ENCODE measurements at regions not wholly inside any gene's neighbourhood (a gene's known extent, or its start where the extent isn't known, plus 50 kb on each side); places are given as distances from the start of the nearest gene placed in this dataset.

DNA sequence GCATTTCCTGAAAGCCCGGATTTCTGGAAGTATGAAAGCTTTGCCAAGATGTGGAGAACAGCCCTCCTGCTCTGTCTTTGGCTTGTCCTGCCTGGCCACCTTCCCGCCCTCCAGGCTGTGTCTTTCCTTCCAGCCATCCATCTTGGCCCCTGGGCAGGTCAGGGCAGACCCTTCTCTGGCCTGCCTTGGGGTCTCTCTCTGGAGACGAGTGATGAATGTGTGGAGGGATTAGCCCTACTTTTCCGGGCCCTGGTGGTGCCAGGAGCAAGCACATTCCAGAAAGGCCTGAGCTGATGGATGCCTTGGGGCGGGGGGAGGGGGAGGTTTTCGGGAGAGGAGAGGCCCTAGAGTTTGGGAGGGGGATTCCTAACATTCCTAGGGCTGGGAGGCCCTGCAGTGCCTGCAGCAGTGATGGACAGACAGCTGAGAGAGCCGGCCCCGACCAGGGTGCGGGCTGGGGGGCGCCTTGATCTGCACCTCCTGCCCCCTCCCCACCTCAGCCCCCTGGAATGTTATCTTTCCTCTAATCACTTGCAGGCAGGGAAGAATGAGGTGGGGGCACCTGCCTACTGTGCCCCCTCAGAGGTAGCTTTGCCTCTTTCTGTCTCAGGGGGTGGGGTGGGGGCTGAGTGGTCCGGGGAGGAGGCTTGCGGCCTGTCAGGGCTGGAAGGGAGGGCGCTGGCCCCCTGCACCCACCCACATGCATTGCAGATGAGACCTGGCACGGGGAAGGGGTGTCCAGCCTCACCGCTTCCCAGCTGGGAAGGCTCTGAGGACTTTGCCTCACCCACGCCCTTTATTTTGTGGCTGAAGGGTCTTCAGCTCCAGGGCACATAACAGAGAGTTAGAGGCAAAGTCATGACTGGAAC, 156.2 kb downstream of the DDX1 start:
- TF ChIP-seq, protein P1, sequence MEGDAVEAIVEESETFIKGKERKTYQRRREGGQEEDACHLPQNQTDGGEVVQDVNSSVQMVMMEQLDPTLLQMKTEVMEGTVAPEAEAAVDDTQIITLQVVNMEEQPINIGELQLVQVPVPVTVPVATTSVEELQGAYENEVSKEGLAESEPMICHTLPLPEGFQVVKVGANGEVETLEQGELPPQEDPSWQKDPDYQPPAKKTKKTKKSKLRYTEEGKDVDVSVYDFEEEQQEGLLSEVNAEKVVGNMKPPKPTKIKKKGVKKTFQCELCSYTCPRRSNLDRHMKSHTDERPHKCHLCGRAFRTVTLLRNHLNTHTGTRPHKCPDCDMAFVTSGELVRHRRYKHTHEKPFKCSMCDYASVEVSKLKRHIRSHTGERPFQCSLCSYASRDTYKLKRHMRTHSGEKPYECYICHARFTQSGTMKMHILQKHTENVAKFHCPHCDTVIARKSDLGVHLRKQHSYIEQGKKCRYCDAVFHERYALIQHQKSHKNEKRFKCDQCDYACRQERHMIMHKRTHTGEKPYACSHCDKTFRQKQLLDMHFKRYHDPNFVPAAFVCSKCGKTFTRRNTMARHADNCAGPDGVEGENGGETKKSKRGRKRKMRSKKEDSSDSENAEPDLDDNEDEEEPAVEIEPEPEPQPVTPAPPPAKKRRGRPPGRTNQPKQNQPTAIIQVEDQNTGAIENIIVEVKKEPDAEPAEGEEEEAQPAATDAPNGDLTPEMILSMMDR (IDR thresholded peaks at IDR 0.05; ENCODE audit: control insufficient read depth, insufficient read depth, low read depth, low read length, missing control alignments): no peak
- H3K4me3 ChIP-seq (ENCODE audit: control insufficient read depth, low read depth, low read length): no peak overlapping the region
- DNase-seq (ENCODE audit: low read depth): no peak

GRCh38 chr2:15748736-15749323, 157.2 kb downstream of the DDX1 start:
- TF ChIP-seq, protein P1 (IDR thresholded peaks at IDR 0.05; ENCODE audit: control insufficient read depth, insufficient read depth, low read depth, low read length, missing control alignments): no peak
- no peak for DNase-seq (ENCODE audit: low read depth)
- no peak overlapping the region for H3K4me3 ChIP-seq (ENCODE audit: control insufficient read depth, low read depth, low read length)

DNA sequence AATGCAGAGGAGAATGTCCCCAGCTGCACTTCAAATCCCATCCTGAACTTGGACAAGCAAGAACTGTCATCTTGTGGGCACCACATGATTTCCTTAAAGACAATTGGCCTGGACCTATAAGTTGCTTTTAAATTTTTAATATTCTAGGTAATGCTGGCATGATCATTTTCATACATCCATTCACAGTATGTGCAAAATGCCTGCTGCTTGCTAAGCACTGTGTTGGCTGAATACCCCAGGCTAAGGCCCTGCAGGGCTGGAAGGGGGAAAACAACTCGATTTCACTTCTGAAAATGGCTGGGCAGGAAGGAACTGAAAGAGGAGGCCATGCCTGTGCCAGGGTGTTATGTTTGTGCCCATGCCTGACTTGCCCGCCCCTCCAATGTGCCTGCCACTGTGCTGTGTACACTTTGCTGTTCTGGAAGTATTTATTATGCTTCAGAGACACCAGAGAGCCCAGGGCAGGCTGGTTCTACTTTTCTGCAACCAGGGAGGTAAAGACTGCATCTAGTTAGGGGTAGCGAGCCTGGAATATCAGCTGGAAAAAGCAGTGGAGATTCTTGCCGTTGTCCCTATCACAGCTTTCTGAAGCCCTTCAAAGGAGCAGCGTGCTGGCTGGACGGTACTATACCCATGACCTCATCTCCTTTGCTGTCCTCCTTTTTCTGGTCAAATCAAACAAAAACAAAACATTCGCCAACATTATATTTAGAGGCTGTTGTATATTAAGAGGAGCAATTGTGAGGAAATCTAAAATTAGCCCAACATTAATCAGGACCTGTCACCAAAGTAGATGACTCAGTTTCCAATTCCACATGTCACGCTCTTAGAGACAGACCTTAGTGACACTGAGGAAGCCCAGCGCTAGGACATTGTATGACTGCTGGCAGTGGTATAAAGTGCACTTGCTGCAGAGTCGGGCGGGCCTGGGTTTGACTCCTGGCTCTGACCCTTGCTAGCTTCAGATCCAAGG, 158.1 kb downstream of the DDX1 start:
- TF ChIP-seq, protein P1 (IDR thresholded peaks at IDR 0.05; ENCODE audit: control insufficient read depth, insufficient read depth, low read depth, low read length, missing control alignments): no peak
- no peak for DNase-seq (ENCODE audit: low read depth)
- no peak overlapping the region for H3K4me3 ChIP-seq (ENCODE audit: control insufficient read depth, low read depth, low read length)

DNA sequence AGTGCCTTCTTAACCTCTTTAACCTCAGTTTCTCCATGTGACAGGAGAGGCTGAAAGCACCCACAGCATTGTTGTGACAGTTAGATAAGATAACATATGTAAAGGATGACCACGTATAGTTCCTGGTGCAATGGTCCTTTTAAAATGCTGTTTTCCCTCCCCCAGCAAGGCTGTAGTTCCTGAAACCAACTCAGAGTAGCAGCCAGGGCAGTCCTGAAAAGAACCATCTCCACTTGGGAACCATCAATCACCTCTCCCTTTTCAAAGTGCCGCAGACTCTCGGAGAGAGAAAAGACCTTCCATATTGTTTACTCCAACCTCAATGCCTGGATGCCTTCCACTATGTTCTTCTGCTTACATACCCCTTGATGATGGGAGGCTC, 158.8 kb downstream of the DDX1 start:
- no peak overlapping the region for H3K4me3 ChIP-seq (ENCODE audit: control insufficient read depth, low read depth, low read length)
- TF ChIP-seq, protein P1 (IDR thresholded peaks at IDR 0.05; ENCODE audit: control insufficient read depth, insufficient read depth, low read depth, low read length, missing control alignments): no peak
- no peak for DNase-seq (ENCODE audit: low read depth)

- DNase-seq (ENCODE audit: low read depth): no peak
- TF ChIP-seq, protein P1 (IDR thresholded peaks at IDR 0.05; ENCODE audit: control insufficient read depth, insufficient read depth, low read depth, low read length, missing control alignments): no peak
- no peak overlapping the region for H3K4me3 ChIP-seq (ENCODE audit: control insufficient read depth, low read depth, low read length)
Observed at GRCh38 chr2:15750822-15751329, 159.2 kb downstream of the DDX1 start.

GRCh38 chr2:15751477-15751876, 159.8 kb downstream of the DDX1 start:
- H3K4me3 ChIP-seq (ENCODE audit: control insufficient read depth, low read depth, low read length): no peak overlapping the region
- no peak for DNase-seq (ENCODE audit: low read depth)
- TF ChIP-seq, protein P1 (IDR thresholded peaks at IDR 0.05; ENCODE audit: control insufficient read depth, insufficient read depth, low read depth, low read length, missing control alignments): no peak

All from AG09309 (cell line).